T-helper 17 cell (primary cell): ENCODE measurements at regions not wholly inside any gene's neighbourhood (a gene's known extent, or its start where the extent isn't known, plus 50 kb on each side); places are given as distances from the start of the nearest gene placed in this dataset.
"Not testable (repeated sequence)": the region's sequence is repeated elsewhere in the genome, so short reads cannot be mapped to it uniquely, and the experiment has no call there.

Experiments
- ATAC-seq: fragments of 150-1000 bp; cut with Tn5 transposase; 2 replicates; pipeline ENCODE4 v1.10.0; 2021; ENCODE audit warnings: mild to moderate bottlenecking, moderate library complexity
- DNase-seq, 3 donors: peaks; one replicate each; pipeline versions ENCODE4 v3.0.0 to v3.0.0-alpha.2; 2020 to 2021
- H3K9me3 ChIP-seq: one replicate; pipeline ENCODE4 v1.7.0; 2013; ENCODE audit warnings: low read length, mild to moderate bottlenecking; ENCODE audit not compliant: control insufficient read depth, poor library complexity, severe bottlenecking
- H3K27ac Mint-ChIP-seq: one replicate; pipeline ENCODE4 v1.8.0; 2022; ENCODE audit warnings: mild to moderate bottlenecking, moderate library complexity, mixed read lengths
- H3K27me3 Mint-ChIP-seq: one replicate; pipeline ENCODE4 v1.8.0; 2022; ENCODE audit warnings: mixed read lengths
- H3K36me3 Mint-ChIP-seq: one replicate; pipeline ENCODE4 v1.8.0; 2022; ENCODE audit warnings: low read depth, mixed read lengths
- H3K4me1 Mint-ChIP-seq: one replicate; pipeline ENCODE4 v1.8.0; 2022; ENCODE audit warnings: mild to moderate bottlenecking, mixed read lengths
- H3K4me3 Mint-ChIP-seq: one replicate; pipeline ENCODE4 v1.8.0; 2022; ENCODE audit warnings: mild to moderate bottlenecking, moderate library complexity, mixed read lengths

GRCh38 chr2:130289780-130290179 is 52.9 kb upstream of the IMP4 start:
- Mint-ChIP-seq H3K4me3 (no peak overlapping the region), H3K36me3 (no peaks in the 10 kb centered on the region), H3K4me1 (peaks cover 2% of the 10 kb centered on the region), H3K27ac (no peak overlapping the region), H3K27me3 (peaks cover 31% of the 10 kb centered on the region)
- no peak for ATAC-seq
- no peaks in the 10 kb centered on the region for H3K9me3 ChIP-seq
- DNase-seq: no peak

- H3K36me3 Mint-ChIP-seq: no peaks in the 10 kb centered on the region
- H3K9me3 ChIP-seq: no peaks in the 10 kb centered on the region
- peaks cover 2% of the 10 kb centered on the region for H3K4me1 Mint-ChIP-seq
- no peak for DNase-seq
- H3K27me3 Mint-ChIP-seq: peaks cover 27% of the 10 kb centered on the region
- no peak overlapping the region for H3K4me3 Mint-ChIP-seq
- ATAC-seq: no peak
- no peak overlapping the region for H3K27ac Mint-ChIP-seq
Measured at GRCh38 chr2:130288467-130289403, 54.0 kb upstream of the IMP4 start.

GRCh38 chr2:130287656-130288026 is 55.1 kb upstream of the IMP4 start:
- H3K27ac Mint-ChIP-seq: no peak overlapping the region
- no peaks in the 10 kb centered on the region for H3K9me3 ChIP-seq
- peaks cover 2% of the 10 kb centered on the region for H3K4me1 Mint-ChIP-seq
- no peak for DNase-seq
- H3K36me3 Mint-ChIP-seq: no peaks in the 10 kb centered on the region
- ATAC-seq: no peak
- H3K4me3 Mint-ChIP-seq: no peak overlapping the region
- H3K27me3 Mint-ChIP-seq: peaks cover 18% of the 10 kb centered on the region

DNA sequence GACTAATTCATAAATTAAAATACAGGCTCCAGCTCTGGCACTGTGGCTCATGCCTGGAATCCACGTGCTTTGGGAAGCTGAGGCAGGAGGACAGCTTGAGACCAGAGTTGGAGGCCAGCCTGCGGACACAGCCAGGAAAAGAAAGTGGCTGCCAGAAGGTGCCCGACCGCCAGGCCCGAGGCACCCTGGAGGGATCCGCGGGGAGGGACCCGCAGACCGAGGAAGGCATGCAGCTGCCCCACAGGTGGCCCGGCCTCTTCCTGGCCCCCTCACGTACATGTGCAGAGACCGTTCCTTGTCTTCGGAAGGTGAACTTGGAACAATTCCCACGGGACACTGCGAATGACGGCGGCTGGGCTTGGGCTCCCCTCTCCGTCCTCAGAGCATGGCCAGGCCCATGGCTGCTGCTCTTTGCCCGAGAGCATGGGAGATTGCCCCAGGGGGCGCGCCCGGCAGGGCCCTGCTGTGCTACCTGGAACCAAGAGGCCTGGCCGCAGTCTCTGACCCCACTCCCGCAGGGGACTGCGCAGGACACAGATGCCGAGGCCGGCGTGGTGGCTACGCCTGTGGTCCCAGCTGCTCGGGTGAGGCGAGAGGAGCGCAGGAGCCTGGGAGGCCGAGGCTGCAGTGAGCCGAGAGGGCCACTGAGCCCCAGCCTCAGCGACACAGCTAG is 55.6 kb upstream of the IMP4 start:
- H3K27ac Mint-ChIP-seq: no peak overlapping the region
- no peaks in the 10 kb centered on the region for H3K9me3 ChIP-seq
- H3K27me3 Mint-ChIP-seq: peaks cover 13% of the 10 kb centered on the region
- ATAC-seq (no peak), DNase-seq (no peak)
- peaks cover 2% of the 10 kb centered on the region for H3K4me1 Mint-ChIP-seq
- no peaks in the 10 kb centered on the region for H3K36me3 Mint-ChIP-seq
- H3K4me3 Mint-ChIP-seq: no peak overlapping the region

- not testable (repeated sequence) for H3K4me1 Mint-ChIP-seq, ATAC-seq, H3K36me3 Mint-ChIP-seq, H3K27ac Mint-ChIP-seq, H3K27me3 Mint-ChIP-seq, H3K9me3 ChIP-seq, DNase-seq, H3K4me3 Mint-ChIP-seq
Measured at GRCh38 chr2:130283341-130283869, 59.3 kb upstream of the IMP4 start.

DNA sequence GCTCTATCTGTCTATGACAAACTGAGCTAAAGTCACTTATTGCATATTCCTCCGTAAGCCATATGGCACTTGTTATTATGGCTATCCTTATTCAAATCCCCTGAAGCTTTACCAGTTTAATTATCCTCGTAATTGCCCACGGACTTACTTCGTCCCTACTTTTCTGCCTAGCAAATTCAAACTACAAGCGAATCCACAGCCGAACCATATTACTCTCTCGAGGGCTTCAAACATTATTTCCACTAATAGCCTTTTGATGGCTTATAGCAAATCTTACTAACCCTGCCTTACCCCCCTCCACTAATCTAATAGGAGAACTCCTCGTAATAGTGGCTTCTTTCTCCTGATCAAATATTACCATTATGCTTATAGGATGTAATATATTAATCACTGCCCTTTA is 63.1 kb upstream of the IMP4 start:
- not testable (repeated sequence) for H3K27me3 Mint-ChIP-seq, H3K27ac Mint-ChIP-seq, H3K4me1 Mint-ChIP-seq, H3K4me3 Mint-ChIP-seq, DNase-seq, ATAC-seq, H3K36me3 Mint-ChIP-seq, H3K9me3 ChIP-seq

- not testable (repeated sequence) for H3K9me3 ChIP-seq, H3K27ac Mint-ChIP-seq, H3K4me1 Mint-ChIP-seq, DNase-seq, H3K36me3 Mint-ChIP-seq, ATAC-seq, H3K4me3 Mint-ChIP-seq
- H3K27me3 Mint-ChIP-seq: peaks cover 16% of the 10 kb centered on the region
Measured at GRCh38 chr2:130268333-130268732, 70.1 kb upstream of the TUBA3E start.

GRCh38 chr2:130267572-130267971 is 69.3 kb upstream of the TUBA3E start:
- H3K4me1 Mint-ChIP-seq, H3K36me3 Mint-ChIP-seq, DNase-seq, H3K9me3 ChIP-seq, ATAC-seq, H3K27ac Mint-ChIP-seq, H3K4me3 Mint-ChIP-seq: not testable (repeated sequence)
- H3K27me3 Mint-ChIP-seq: peaks cover 23% of the 10 kb centered on the region

GRCh38 chr2:130266836-130267235 is 68.6 kb upstream of the TUBA3E start:
- not testable (repeated sequence) for H3K27ac Mint-ChIP-seq, H3K36me3 Mint-ChIP-seq, H3K4me1 Mint-ChIP-seq, H3K4me3 Mint-ChIP-seq, ATAC-seq, DNase-seq, H3K9me3 ChIP-seq
- peaks cover 27% of the 10 kb centered on the region for H3K27me3 Mint-ChIP-seq

GRCh38 chr2:130265570-130266247 is 67.5 kb upstream of the TUBA3E start:
- not testable (repeated sequence) for H3K4me1 Mint-ChIP-seq, ATAC-seq, H3K27ac Mint-ChIP-seq, H3K9me3 ChIP-seq, DNase-seq, H3K36me3 Mint-ChIP-seq, H3K4me3 Mint-ChIP-seq
- H3K27me3 Mint-ChIP-seq: peaks cover 39% of the 10 kb centered on the region

DNA sequence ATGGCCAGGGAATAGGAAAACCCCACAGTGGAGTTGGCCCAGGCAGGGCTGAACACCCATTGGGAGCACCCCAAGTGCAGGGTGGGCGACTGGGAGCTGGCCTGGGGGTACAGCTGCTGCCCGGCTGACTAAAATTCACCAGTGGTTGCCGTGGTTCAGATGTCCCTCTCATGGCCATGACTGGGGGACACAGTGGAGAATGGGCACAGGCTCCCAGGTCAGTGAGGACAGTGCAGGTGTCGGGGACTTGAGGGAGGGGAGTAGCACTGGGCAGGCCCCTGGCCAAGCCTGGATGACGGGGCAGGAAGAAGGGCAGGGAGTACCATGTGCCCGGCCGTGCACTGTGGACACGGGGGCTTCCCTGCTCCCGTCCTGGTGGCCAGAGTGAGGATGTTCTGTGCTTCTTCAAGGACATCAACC is 66.7 kb upstream of the TUBA3E start:
- not testable (repeated sequence) for H3K4me3 Mint-ChIP-seq, H3K36me3 Mint-ChIP-seq, H3K9me3 ChIP-seq, DNase-seq, H3K27ac Mint-ChIP-seq, H3K4me1 Mint-ChIP-seq, ATAC-seq
- H3K27me3 Mint-ChIP-seq: peaks cover 40% of the 10 kb centered on the region

- Mint-ChIP-seq H3K36me3 (no peaks in the 10 kb centered on the region), H3K4me1 (no peaks in the 10 kb centered on the region), H3K27me3 (peaks cover 44% of the 10 kb centered on the region), H3K4me3 (no peak overlapping the region), H3K27ac (no peak overlapping the region)
- no peaks in the 10 kb centered on the region for H3K9me3 ChIP-seq
- ATAC-seq (no peak), DNase-seq (no peak)
Measured at GRCh38 chr2:130264501-130264900, 66.3 kb upstream of the TUBA3E start.

DNA sequence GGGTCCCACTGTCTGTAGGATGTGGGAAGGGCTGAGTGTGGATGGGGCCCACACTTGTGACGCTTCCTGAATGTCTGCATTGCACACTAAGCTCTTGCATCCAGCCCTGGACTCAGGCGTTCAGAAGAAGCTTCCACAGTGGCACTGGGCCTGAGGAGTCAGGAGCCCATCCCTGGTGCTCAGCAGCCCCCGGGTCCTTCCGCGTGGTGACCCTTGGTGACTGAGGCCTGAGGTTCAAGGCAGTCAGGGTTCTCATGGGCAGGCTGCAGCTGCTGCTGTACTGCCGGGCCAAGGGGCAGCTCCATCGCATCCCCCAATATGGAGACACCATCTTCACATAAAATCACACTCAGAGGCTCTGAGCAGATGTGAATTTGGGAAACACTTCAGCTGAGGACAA is 65.8 kb upstream of the TUBA3E start:
- H3K4me3 Mint-ChIP-seq: no peak overlapping the region
- H3K27me3 Mint-ChIP-seq: peaks cover 49% of the 10 kb centered on the region
- H3K9me3 ChIP-seq: no peaks in the 10 kb centered on the region
- no peaks in the 10 kb centered on the region for H3K4me1 Mint-ChIP-seq
- ATAC-seq (no peak), DNase-seq (no peak)
- no peak overlapping the region for H3K27ac Mint-ChIP-seq
- H3K36me3 Mint-ChIP-seq: peaks cover under 1% of the 10 kb centered on the region
